Hematopoietic multipotent progenitor cell treated with erythropoietin and hydrocortisone succinate and interleukin-3 and kit ligand, for 4 days (in vitro differentiated cells): ENCODE measurements at regions not wholly inside any gene's neighbourhood (a gene's known extent, or its start where the extent isn't known, plus 50 kb on each side); places are given as distances from the start of the nearest gene placed in this dataset.

Experiments
- DNase-seq: peaks from one replicate; pipeline ENCODE4 v3.0.0-alpha.2; 2015

GRCh38 chr2:66897181-66897580 lies 462.3 kb downstream of the MEIS1 start:
- no peak for DNase-seq

GRCh38 chr2:66897691-66898150 lies 462.8 kb downstream of the MEIS1 start:
- DNase-seq, result no peak

GRCh38 chr2:66899109-66899508 lies 464.2 kb downstream of the MEIS1 start:
- DNase-seq, result no peak

- DNase-seq, result no peak
These were observed 464.7 kb downstream of the MEIS1 start for GRCh38 chr2:66899648-66900047.

- no peak for DNase-seq
These were observed 466.4 kb downstream of the MEIS1 start for GRCh38 chr2:66901344-66901743.

- DNase-seq, result no peak
These were observed 468.3 kb downstream of the MEIS1 start for GRCh38 chr2:66903183-66903582.

- no peak for DNase-seq
These were observed 469.0 kb downstream of the MEIS1 start for GRCh38 chr2:66903745-66904465.

- DNase-seq, result no peak
These were observed 480.3 kb downstream of the MEIS1 start for GRCh38 chr2:66915237-66915636.

- peak; percentile 8 for DNase-seq
These were observed 477.8 kb upstream of the ETAA1 start for GRCh38 chr2:66919286-66919685.

GRCh38 chr2:66920415-66920814 lies 476.7 kb upstream of the ETAA1 start:
- DNase-seq, result no peak

GRCh38 chr2:66925128-66925527 lies 472.0 kb upstream of the ETAA1 start:
- DNase-seq, result no peak

GRCh38 chr2:66926594-66927112 lies 470.5 kb upstream of the ETAA1 start:
- no peak for DNase-seq

GRCh38 chr2:66929632-66930338 lies 467.3 kb upstream of the ETAA1 start:
- DNase-seq, result peak; percentile 8

- DNase-seq, result peak; percentile 27
These were observed 466.6 kb upstream of the ETAA1 start for GRCh38 chr2:66930339-66931220.

- DNase-seq, result no peak
These were observed 458.6 kb upstream of the ETAA1 start for GRCh38 chr2:66938471-66938967.

- DNase-seq, result no peak
These were observed 457.1 kb upstream of the ETAA1 start for GRCh38 chr2:66940080-66940479.

GRCh38 chr2:66948234-66948633 lies 448.9 kb upstream of the ETAA1 start:
- DNase-seq, result no peak

- DNase-seq, result no peak
These were observed 439.9 kb upstream of the ETAA1 start for GRCh38 chr2:66957198-66957597.

- DNase-seq, result no peak
These were observed 439.5 kb upstream of the ETAA1 start for GRCh38 chr2:66957677-66958076.

- DNase-seq, result no peak
These were observed 437.0 kb upstream of the ETAA1 start for GRCh38 chr2:66960161-66960560.

- no peak for DNase-seq
These were observed 434.4 kb upstream of the ETAA1 start for GRCh38 chr2:66962716-66963115.

- DNase-seq, result no peak
These were observed 430.5 kb upstream of the ETAA1 start for GRCh38 chr2:66966631-66967030.

- no peak for DNase-seq
These were observed 428.2 kb upstream of the ETAA1 start for GRCh38 chr2:66968946-66969345.
